ENCODE measurements at regions not wholly inside any gene's neighbourhood (a gene's known extent, or its start where the extent isn't known, plus 50 kb on each side); places are given as distances from the start of the nearest gene placed in this dataset.

DNA sequence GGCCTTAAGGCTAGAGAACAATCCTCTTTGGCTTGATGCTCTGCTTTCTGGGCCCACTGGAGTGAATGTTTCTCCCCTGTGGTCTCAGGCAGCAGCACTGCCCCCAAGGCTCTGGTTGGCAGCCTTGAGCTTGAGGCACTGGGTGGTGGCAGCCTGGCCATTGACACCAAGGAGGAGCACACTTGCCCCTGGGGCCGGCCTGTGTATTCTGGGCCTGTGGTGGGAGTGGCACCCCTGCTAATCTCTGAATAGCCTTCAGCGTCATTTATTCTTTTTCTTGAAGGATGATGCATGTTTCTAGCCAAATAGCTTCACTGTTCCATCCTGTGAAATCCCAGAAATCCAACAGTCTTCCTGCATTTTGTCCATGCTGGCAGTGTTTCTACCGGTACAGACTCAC lies 191.4 kb downstream of the OLFM4 start:
- TF ChIP-seq POLR2A (IDR thresholded peaks at IDR 0.05) (no peak), POLR2AphosphoS5 (IDR thresholded peaks at IDR 0.05) (no peak), EP300 (IDR thresholded peaks at IDR 0.05) (no peak)
- TF ChIP-seq, protein P1, sequence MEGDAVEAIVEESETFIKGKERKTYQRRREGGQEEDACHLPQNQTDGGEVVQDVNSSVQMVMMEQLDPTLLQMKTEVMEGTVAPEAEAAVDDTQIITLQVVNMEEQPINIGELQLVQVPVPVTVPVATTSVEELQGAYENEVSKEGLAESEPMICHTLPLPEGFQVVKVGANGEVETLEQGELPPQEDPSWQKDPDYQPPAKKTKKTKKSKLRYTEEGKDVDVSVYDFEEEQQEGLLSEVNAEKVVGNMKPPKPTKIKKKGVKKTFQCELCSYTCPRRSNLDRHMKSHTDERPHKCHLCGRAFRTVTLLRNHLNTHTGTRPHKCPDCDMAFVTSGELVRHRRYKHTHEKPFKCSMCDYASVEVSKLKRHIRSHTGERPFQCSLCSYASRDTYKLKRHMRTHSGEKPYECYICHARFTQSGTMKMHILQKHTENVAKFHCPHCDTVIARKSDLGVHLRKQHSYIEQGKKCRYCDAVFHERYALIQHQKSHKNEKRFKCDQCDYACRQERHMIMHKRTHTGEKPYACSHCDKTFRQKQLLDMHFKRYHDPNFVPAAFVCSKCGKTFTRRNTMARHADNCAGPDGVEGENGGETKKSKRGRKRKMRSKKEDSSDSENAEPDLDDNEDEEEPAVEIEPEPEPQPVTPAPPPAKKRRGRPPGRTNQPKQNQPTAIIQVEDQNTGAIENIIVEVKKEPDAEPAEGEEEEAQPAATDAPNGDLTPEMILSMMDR (IDR thresholded peaks at IDR 0.05), result no peak

All from upper lobe of left lung (tissue), 4 donors.